HG03439 (cell line): ENCODE measurements at regions not wholly inside any gene's neighbourhood (a gene's known extent, or its start where the extent isn't known, plus 50 kb on each side); places are given as distances from the start of the nearest gene placed in this dataset.
A peak's percentile ranks its signal among the peaks of the same experiment; 100 is the strongest.

Source experiments
- ATAC-seq: cut with Tn5 transposase; IDR thresholded peaks from one replicate; pipeline ENCODE4 v1.9.1; 2021; ENCODE audit warnings: mild to moderate bottlenecking, moderate library complexity; ENCODE audit not compliant: unreplicated experiment

- ATAC-seq, result peak; percentile 74
These were observed 83.3 kb upstream of the CCDC112 start for GRCh38 chr5:115379622-115380344.

- ATAC-seq, result no peak
These were observed 82.3 kb upstream of the CCDC112 start for GRCh38 chr5:115378754-115379153.

DNA sequence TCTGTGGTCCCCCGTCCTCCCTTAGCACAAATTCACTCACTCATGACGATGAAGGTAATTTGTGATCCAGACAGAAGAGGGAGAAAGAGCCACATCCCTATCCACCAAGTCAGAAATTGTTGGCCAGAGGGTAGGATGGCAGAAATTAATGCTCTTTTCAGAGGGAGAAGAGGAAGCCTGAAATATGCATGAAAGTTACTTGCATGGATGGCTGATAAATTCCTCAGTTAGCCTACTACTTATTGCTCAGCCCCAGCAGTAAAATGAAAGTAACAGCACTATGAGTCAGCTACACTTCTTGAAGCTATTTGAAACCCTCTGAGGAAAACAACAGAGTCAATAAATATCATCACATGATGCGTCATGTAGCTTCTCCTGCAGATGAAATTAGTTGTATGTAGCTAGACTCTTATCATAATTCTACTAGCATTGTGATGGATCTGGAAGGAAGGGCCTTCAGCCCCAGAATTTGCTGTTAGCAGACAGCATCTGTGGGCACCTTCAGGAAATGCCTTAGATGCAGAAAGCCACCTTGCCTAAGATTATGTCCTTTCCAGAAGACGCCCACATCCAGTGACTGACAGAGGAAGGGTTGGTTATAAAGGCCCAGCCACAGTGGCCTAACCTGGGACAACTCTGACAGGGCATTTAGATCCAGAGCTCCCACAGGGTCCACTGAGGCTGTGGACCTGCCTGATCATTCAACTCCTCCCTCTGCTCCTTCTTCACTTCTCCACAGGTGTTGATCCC lies 81.2 kb upstream of the CCDC112 start:
- ATAC-seq, result peak; percentile 57

GRCh38 chr5:115375893-115376292 lies 79.4 kb upstream of the CCDC112 start:
- no peak for ATAC-seq

GRCh38 chr5:115374057-115374775 lies 77.8 kb upstream of the CCDC112 start:
- ATAC-seq, result no peak

GRCh38 chr5:115372146-115372545 lies 75.7 kb upstream of the CCDC112 start:
- no peak for ATAC-seq

- ATAC-seq, result no peak
These were observed 73.1 kb upstream of the CCDC112 start for GRCh38 chr5:115369430-115370144.

DNA sequence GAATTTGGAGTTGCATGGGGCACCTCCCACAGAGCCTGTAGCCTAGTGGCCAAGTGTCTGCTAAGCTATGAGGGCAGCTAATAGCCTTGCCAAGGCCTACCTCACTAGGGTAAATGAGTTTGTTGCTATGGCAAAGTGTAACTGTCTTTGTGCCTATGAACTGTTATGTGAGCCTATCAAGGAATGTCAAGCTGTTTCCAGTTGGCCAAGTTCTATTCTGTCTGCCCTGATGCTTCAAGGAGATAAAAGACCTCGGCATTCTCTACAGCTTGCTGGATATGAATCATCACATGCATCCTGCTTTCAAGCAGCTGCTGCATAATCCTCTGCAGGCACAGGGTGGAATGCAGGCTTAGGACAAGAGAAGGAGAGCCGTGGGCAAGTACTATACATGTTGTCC lies 69.8 kb upstream of the CCDC112 start:
- ATAC-seq, result no peak

DNA sequence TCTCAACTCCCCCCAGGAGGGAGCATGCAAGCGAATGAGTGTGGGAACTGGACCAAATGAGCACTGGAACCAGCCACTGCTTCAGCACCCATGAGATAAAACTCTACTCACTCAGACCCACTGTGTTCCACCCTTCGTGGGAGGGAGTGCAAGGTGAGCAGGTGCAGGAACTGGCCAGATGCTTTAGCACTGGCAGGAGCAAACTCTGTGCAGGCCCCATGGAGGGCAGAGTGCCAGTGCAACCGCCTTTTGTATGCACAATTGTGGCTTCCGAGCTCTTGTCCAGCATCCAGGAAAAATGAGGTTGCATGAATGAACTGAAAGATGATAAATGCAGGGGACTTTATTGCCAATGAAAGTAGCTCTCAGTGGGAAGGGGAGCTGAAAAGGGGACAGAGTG lies 67.4 kb upstream of the CCDC112 start:
- ATAC-seq, result no peak

- ATAC-seq, result no peak
These were observed 63.7 kb upstream of the CCDC112 start for GRCh38 chr5:115360046-115360685.

GRCh38 chr5:115355767-115356381 lies 59.4 kb upstream of the CCDC112 start:
- ATAC-seq, result no peak

DNA sequence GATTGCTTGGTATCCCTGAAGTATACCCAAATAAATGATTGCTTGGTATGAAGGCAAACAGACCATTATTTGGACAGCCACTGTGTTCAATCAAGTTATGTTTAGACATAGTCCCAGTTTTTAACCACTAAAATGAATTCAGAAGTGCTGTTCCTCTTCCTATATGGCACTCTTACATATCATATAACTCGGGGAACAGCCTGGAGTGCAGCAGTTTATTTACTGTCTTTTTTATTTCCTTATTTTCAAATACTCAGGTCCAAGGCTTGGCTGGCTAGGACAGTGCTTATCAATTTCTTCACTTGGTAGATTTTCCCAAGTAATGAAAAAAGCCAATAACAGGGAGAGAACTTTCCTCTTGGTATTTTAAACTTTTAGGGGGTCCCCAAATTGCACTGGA lies 58.6 kb upstream of the CCDC112 start:
- ATAC-seq, result no peak

- ATAC-seq, result no peak
These were observed 57.8 kb upstream of the CCDC112 start for GRCh38 chr5:115354246-115354645.

DNA sequence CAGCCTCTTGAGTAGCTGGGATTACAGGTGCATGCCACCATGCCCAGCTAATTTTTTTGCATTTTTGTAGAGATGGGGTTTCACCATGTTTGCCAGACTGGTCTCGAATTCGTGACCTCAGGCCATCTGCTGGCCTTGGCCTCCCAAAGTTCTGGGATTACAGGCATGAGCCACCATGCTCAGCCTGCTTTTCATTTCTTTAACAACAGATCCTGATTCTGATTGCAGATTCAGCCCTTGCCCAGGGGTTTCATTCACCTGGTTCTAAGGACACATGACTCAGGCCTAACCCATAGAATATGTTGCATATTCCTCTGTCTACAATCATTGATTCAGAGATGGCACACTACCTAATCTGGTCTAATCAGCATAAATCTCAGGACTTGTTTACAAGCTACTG lies 56.1 kb upstream of the CCDC112 start:
- no peak for ATAC-seq

DNA sequence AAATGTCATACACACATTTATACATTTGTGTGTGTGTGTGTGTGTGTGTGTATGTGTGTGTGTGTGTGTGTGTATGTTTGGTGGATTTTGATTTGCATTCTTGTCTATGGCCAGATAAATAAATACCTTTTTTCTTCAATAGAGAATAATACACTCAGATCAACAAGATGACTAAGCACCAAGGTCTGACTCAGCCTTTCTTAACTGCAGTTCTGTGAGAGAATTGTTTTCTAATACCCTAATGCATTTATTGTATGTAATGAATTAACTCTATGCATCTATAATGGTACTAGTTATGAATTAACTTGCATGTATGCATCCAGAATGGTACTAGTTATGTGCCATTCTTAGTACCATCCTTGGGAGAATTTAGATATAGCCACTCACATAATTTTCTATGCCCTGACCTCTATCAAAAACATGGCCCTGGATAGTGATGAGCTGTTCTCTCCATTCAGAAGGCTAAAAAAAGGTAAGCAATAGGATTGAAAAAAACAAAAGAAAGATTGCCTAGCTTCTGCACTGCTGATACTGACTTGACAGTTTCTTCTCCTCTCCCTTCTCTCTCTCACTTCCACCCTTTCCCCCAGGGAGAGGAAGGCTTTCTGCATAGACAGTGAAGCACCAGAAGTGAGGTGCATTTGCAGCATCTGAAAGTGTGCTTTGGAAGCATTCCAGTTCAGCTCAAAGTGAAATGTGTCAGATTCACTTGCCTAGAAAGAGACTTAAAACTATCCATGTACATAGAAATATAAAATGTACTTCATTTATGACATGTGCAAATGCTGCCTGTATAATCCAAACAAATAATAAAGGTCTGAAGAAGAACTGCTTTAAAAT lies 55.1 kb upstream of the CCDC112 start:
- no peak for ATAC-seq

DNA sequence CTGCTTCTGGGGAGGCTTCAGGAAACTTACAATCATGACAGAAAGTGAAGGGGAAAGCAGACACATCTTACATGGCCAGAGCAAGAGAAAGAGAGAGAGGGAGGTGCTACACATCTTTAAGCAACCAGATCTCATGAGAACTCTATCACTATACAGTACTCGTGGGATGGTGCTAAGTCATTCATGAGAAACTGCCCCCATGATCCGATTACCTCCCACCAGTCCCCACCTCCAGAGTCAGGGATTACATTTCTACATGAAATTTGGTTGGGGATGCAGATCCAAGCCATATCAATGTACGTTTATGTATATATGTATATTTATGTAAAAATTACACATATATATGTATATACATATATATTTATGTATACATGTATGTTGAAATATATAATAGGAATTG lies 54.4 kb upstream of the CCDC112 start:
- no peak for ATAC-seq

DNA sequence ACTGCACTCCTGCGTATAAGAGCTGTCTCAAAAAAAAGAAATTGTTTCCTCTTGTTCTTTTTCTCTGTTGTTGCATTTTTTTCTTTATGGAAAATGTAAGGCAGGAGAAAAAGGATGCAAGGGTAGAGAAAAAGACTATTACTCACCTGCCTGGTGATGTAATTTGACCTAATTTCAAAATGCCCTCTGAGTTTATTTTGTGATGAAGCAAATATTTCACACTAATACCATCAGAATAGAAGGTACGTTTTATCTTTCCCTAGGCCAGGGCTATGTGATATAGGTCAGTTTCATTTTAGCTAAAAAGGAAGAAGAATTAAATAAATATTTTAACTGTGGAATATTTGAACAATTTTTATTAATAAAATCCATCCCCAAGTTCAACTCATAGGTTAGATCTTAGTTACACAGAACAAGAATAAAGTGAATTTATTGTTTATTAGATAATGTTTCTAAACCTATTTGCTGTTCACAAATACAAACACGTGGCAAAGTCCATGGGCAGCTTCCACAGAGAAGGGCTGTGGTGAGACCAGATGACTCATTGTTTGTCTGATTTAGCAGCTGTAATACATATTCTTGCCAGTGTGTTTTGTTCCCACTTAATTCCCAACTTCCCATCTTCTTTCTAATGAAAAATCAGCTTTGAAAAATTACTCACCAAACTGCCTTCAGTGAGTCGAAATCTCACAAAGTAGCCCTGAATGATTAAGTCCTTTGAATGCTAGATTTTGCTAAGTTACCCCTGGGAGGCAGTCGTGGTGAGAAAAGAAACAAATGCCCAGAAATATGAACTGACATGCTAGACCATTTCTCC lies 52.8 kb upstream of the CCDC112 start:
- no peak for ATAC-seq

GRCh38 chr5:115348175-115348574 lies 51.7 kb upstream of the CCDC112 start:
- ATAC-seq, result no peak
